Activated B cell treated with CpG ODN at 0.5 μM for 24 hours (primary cell): ENCODE measurements at regions not wholly inside any gene's neighbourhood (a gene's known extent, or its start where the extent isn't known, plus 50 kb on each side); places are given as distances from the start of the nearest gene placed in this dataset.

Source experiments
- ATAC-seq: fragments of 200-7000 bp; cut with Tn5 transposase; one replicate; pipeline ENCODE4 v1.10.0; 2021; ENCODE audit warnings: low read depth, mild to moderate bottlenecking, moderate library complexity
- CTCF ChIA-PET: fragments of 350-600 bp; sonication (Branson Sonifier 250); formaldehyde crosslinking; loops from one replicate; lab custom pipeline; 2021; ENCODE audit warnings: antibody characterized with exemption; lab: Charles Lee
- POLR2A ChIA-PET: fragments of 350-600 bp; sonication (Branson Sonifier 250); formaldehyde crosslinking; loops from one replicate; lab custom pipeline; 2021; ENCODE audit warnings: antibody characterized with exemption; lab: Charles Lee
- DNase-seq: peaks from one replicate; pipeline ENCODE4 v3.0.0; 2022
- H3K27ac Mint-ChIP-seq: one replicate; pipeline ENCODE4 v1.8.0; 2020; ENCODE audit warnings: mixed read lengths
- H3K27me3 Mint-ChIP-seq: one replicate; pipeline ENCODE4 v1.8.0; 2021; ENCODE audit warnings: mixed read lengths
- H3K36me3 Mint-ChIP-seq: one replicate; pipeline ENCODE4 v1.8.0; 2021; ENCODE audit warnings: low read depth, mixed read lengths
- H3K4me1 Mint-ChIP-seq: one replicate; pipeline ENCODE4 v1.8.0; 2021; ENCODE audit warnings: mixed read lengths
- H3K4me3 Mint-ChIP-seq: one replicate; pipeline ENCODE4 v1.8.0; 2020; ENCODE audit warnings: mild to moderate bottlenecking, mixed read lengths
- H3K9me3 Mint-ChIP-seq: one replicate; pipeline ENCODE4 v1.8.0; 2020; ENCODE audit warnings: mixed read lengths
- CTCF ChIP-seq: fragments of 200-600 bp; IDR thresholded peaks from one replicate; pipeline ENCODE4 v1.8.0; 2022; ENCODE audit warnings: antibody characterized with exemption, mild to moderate bottlenecking
- intact Hi-C: fragments of 100-400 bp; cut with micrococcal nuclease; formaldehyde crosslinking; loops from one replicate; pipeline ENCODE4 v1.15.1; 2024

GRCh38 chr2:44825702-44826101 lies 115.8 kb upstream of the SIX3 start:
- DNase-seq: no peak
- no peaks in the 10 kb centered on the region for H3K9me3 Mint-ChIP-seq
- intact Hi-C loops: no loop called here
- H3K36me3 Mint-ChIP-seq: no peaks in the 10 kb centered on the region
- POLR2A ChIA-PET: no interaction called here
- no peak overlapping the region for H3K4me3 Mint-ChIP-seq
- ATAC-seq: no peak
- H3K27me3 Mint-ChIP-seq: peaks cover 7% of the 10 kb centered on the region
- H3K27ac Mint-ChIP-seq: no peak overlapping the region
- CTCF ChIA-PET: no interaction called here
- no peaks in the 10 kb centered on the region for H3K4me1 Mint-ChIP-seq
- TF ChIP-seq CTCF: no peak

GRCh38 chr2:44826601-44827000 lies 114.9 kb upstream of the SIX3 start:
- ChIA-PET CTCF (no interaction called here), POLR2A (no interaction called here)
- Mint-ChIP-seq H3K27ac (no peak overlapping the region), H3K9me3 (no peaks in the 10 kb centered on the region), H3K4me1 (no peaks in the 10 kb centered on the region), H3K27me3 (peaks cover 5% of the 10 kb centered on the region), H3K36me3 (no peaks in the 10 kb centered on the region), H3K4me3 (no peak overlapping the region)
- DNase-seq (no peak), ATAC-seq (no peak)
- intact Hi-C loops: no loop called here
- no peak for TF ChIP-seq CTCF

GRCh38 chr2:44829771-44830170 lies 111.7 kb upstream of the SIX3 start:
- intact Hi-C loops: no loop called here
- H3K4me1 Mint-ChIP-seq: no peaks in the 10 kb centered on the region
- H3K4me3 Mint-ChIP-seq: no peak overlapping the region
- no peaks in the 10 kb centered on the region for H3K36me3 Mint-ChIP-seq
- peaks cover 12% of the 10 kb centered on the region for H3K9me3 Mint-ChIP-seq
- ChIA-PET CTCF (no interaction called here), POLR2A (no interaction called here)
- DNase-seq: no peak
- H3K27ac Mint-ChIP-seq: no peak overlapping the region
- no peak for TF ChIP-seq CTCF
- peaks cover 4% of the 10 kb centered on the region for H3K27me3 Mint-ChIP-seq
- ATAC-seq: no peak

GRCh38 chr2:44833171-44834069 lies 108.1 kb upstream of the SIX3 start:
- intact Hi-C loops: no loop called here
- H3K27me3 Mint-ChIP-seq: peaks cover 7% of the 10 kb centered on the region
- DNase-seq (no peak), ATAC-seq (no peak)
- H3K27ac Mint-ChIP-seq: no peak overlapping the region
- no peaks in the 10 kb centered on the region for H3K36me3 Mint-ChIP-seq
- no peaks in the 10 kb centered on the region for H3K4me1 Mint-ChIP-seq
- peaks cover 12% of the 10 kb centered on the region for H3K9me3 Mint-ChIP-seq
- ChIA-PET POLR2A (no interaction called here), CTCF (no interaction called here)
- TF ChIP-seq CTCF: no peak
- H3K4me3 Mint-ChIP-seq: no peak overlapping the region

GRCh38 chr2:44834656-44835055 lies 106.8 kb upstream of the SIX3 start:
- intact Hi-C loops: no loop called here
- Mint-ChIP-seq H3K27me3 (peaks cover 3% of the 10 kb centered on the region), H3K9me3 (peaks cover 12% of the 10 kb centered on the region), H3K27ac (no peak overlapping the region), H3K4me3 (no peak overlapping the region), H3K36me3 (no peaks in the 10 kb centered on the region), H3K4me1 (no peaks in the 10 kb centered on the region)
- ATAC-seq (no peak), DNase-seq (no peak)
- ChIA-PET CTCF (interaction anchor here (0.6 kb wide), 1 partner anchor 18 kb away, joined by 3 read pairs; no protein-coding TSS in a partner anchor), POLR2A (no interaction called here)
- TF ChIP-seq CTCF: no peak
